Mammary epithelial cell (primary cell): ENCODE measurements at regions not wholly inside any gene's neighbourhood (a gene's known extent, or its start where the extent isn't known, plus 50 kb on each side); places are given as distances from the start of the nearest gene placed in this dataset.

Experiments used
- EZH2 ChIP-seq: IDR thresholded peaks from 2 replicates; pipeline ENCODE4 v1.6.1; 2012; ENCODE audit warnings: low read length, inconsistent platforms, borderline replicate concordance
- TF ChIP-seq, protein P1 (sequence below), 2 donors: IDR thresholded peaks in 1 of 2; conservative IDR thresholded peaks in 1 of 2; 2 replicates each; pipeline ENCODE4 v1.5.1; 2011 to 2012; ENCODE audit warnings: inconsistent platforms in 2 of 2, low read length in 2 of 2, mild to moderate bottlenecking in 2 of 2, control low read depth in 1 of 2, low read depth in 1 of 2; ENCODE audit not compliant: insufficient read depth in 1 of 2; ENCODE audit errors: extremely low read depth in 1 of 2

DNA sequence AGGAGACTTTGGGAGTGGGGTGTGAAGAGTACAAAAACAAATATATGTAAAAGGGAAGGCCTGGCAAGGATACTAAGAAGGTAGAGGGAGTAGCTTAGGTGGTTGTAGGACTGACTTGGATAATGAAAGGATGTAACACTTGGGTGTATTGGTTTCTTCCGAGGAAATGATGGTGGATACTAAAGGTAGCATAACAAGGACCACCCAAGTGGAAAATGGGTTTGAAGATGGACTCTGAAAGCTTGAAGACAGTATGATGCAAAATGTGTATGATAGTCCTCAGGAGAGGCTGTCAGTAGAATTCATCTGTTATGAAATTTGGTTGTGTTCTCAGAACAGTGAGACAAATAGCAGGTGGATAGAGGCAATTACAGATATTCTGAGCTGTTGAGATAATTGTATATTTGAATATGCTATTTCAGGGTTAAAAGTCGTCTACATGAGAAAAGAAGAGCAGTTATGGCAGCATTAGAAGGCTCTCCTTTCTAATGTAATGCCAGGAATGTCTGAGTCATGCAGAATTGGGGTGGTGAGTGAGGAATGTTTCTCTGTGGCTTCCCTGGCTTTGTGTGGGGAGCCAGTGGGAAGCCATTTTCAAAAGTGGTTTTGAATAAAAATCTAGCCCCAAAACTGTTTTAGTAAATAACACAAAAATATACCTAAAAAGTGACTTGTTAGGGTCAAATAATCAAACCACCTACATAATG is 75.6 kb downstream of the FHIP1A start:
- TF ChIP-seq, protein P1, sequence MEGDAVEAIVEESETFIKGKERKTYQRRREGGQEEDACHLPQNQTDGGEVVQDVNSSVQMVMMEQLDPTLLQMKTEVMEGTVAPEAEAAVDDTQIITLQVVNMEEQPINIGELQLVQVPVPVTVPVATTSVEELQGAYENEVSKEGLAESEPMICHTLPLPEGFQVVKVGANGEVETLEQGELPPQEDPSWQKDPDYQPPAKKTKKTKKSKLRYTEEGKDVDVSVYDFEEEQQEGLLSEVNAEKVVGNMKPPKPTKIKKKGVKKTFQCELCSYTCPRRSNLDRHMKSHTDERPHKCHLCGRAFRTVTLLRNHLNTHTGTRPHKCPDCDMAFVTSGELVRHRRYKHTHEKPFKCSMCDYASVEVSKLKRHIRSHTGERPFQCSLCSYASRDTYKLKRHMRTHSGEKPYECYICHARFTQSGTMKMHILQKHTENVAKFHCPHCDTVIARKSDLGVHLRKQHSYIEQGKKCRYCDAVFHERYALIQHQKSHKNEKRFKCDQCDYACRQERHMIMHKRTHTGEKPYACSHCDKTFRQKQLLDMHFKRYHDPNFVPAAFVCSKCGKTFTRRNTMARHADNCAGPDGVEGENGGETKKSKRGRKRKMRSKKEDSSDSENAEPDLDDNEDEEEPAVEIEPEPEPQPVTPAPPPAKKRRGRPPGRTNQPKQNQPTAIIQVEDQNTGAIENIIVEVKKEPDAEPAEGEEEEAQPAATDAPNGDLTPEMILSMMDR (conservative IDR thresholded peaks at IDR 0.05 in 1 of 2, IDR thresholded peaks at IDR 0.05 in 1 of 2; ENCODE audit: extremely low read depth in 1 of 2, insufficient read depth in 1 of 2, low read depth in 1 of 2, low read length in 2 of 2) = no peak
- no peak for TF ChIP-seq EZH2
